DLD1 (cell line): ENCODE measurements at regions not wholly inside any gene's neighbourhood (a gene's known extent, or its start where the extent isn't known, plus 50 kb on each side); places are given as distances from the start of the nearest gene placed in this dataset.

Source experiments
- in situ Hi-C: cut with HindIII; loops from 2 replicates; pipeline ENCODE4 v1.10.0; 2017; ENCODE audit warnings: low sequenced_read_pairs

DNA sequence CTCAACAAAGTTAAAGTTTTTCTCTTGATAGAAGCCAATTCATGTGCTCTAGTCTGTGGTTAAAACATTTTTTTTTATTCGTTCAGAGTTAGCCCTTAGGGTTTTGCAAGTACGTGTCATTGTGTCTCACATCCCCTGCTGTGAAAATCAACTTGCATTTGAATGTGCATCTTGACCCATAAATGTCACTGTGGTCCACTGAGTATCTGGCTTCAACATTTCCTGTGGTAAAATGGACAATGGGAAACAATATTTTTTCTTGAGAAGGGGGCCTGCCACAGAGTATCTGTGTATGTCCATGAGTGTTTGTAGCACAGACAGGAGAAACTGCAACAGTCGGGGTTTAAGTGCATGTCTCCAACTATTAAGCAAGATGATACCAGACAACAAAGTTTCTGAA is 554.8 kb upstream of the TENM3 start:
- in situ Hi-C loops = no loop called here

DNA sequence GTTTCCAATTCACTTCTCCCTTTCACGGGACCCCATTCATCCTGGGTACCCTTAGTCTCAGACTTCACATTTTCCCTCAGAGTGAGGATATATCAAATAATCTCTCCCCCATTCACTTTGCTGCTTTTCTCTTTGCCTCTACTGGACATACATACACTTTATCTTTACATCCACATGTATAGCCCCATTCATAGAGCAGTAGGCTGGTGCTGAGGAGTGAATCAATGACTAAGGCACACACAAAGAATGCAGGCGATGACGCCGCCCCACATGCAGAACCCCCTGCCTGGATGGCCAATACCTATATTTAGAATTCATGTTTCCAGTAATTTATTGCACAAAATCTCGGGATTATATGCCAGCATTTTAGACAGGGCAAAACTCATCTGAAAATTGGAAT is 554.3 kb upstream of the TENM3 start:
- in situ Hi-C loops = no loop called here

DNA sequence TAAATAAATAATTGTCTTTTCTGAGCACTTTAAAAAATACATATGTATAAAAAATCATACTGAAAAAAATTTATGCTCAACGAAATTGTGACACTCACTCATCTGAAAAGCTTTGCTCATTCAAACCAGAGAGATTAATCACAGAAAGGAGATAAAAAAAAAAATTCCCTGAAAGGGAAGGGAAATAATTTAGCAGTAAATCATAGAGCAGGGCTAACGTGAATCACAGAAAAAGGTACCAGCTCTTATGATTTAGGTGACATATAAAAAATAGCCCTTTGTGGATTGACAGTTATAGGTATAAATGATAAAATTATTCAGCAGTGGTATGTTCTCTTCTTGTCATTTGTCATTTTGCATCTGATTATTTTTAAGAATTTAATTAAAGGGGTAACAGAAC is 552.7 kb upstream of the TENM3 start:
- in situ Hi-C loops = no loop called here

DNA sequence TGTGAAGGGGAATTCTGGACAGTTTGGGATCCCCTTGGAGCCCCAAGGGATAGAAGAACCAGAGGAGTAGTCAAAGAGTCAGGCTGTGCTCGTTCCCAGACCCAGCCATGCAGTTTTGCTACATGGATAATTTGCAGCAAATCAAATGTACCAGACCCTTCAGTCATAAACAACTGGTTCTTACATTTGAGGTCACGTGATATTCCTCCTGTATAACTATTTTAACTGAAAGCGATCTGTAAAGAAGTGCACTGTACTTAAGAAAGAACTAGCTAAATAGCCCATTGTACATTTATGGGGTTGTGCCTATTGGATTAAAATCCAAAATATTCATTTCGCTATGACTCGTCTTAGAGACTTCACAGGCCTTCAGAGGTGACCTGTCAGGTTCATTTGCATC is 550.2 kb upstream of the TENM3 start:
- in situ Hi-C loops = no loop called here

DNA sequence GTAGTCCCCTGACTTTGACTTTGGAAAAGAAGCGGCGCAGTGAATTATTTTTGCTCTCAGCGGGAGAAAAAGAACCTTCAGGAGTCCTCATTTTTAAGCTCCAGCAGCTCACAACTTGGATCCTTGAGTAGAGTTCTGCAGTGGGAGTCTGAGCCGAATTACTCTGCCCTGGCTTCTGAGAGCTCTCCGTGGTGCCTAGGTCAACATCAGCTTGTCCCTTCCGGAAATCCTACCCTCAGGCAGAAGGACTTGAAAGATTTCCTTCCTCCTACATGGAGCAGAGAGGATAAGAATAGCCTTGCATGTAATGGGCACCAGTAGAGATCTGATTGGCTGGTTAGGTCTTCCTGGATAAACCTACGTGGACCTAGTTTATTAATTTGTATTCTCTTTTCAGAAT is 549.7 kb upstream of the TENM3 start:
- in situ Hi-C loops = no loop called here

DNA sequence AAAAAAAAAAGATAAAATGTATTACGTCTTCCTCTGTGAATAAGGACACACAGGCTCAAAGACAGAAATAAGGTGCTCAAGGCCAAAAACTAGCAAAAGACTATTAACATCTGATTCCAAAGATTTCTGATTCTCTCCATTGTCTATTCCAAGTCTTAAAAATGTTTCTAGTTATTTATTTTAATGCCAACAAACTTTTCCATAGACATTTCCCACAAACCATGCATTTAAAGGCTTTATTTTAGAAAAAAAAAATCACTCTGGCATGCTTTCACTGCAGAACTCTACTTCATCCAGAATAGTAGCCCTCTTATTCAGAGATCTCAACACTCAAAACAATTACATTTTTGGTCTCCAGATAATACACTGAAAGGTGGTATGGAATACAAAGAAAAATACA is 545.0 kb upstream of the TENM3 start:
- in situ Hi-C loops = no loop called here

DNA sequence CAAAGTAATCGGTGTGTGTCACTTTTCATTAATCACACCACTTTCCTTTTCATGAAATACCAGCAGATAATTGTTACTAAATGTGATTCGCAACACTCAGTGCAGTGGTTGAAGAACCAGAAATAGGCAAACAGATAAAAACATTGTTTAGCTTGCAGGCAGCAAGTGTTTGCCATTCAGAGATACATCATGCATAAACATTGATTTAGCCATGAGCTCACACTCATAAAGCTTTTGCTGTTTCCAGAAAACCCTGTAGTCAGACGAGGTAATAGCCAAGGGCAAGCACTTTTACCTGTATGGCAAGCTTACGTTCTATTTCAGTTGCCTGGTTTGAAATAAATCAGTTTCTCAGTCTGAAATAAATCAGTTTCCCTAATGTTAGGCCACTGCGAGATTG is 542.0 kb upstream of the TENM3 start:
- in situ Hi-C loops = no loop called here

DNA sequence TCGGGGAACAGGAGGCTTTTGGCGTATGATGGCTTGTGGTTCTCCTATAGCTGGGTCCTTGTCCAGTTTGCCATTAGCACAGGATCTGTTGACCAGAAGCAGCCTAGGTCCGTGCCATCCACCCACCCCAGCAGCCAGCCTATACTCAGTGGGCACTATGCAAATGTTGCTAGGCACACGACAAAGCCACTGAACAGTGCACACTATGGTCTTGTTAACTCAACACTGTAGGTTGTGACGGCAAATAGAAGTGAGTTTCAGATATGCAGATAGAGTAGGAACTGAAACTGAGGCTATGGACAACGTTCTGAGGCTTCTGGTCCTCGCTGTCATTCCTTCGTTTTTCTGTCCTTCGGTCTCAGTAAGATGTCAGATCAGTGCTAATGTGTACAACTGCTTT is 541.3 kb upstream of the TENM3 start:
- in situ Hi-C loops = no loop called here

DNA sequence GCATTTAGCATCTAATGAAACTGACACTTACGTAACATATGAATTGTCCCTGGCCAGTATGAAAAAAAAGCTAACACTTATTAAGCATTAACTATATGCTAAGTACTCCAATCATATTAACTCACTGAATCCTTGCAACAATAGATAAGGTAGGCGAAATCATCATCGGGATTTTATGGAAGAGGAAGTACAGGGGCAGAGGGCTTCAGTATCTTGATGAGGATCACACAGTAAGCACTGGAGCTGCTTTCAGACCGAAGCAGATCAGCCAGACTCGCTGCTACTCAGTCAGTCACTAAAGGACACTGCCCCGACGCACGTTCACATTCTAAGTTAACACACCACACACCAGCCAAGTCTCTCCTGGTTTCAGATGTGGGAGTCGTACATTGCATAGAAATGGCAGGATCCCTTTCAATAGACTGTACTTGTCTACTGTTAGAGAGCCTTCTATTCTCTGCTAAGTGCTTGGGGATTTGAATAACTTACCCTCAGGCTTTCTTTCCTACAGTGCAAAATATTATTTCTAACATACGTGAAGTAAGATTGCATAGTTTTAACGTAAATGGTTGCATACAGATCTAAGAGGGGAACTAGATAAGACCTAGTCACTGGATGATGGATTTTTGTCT is 540.2 kb upstream of the TENM3 start:
- in situ Hi-C loops = no loop called here

DNA sequence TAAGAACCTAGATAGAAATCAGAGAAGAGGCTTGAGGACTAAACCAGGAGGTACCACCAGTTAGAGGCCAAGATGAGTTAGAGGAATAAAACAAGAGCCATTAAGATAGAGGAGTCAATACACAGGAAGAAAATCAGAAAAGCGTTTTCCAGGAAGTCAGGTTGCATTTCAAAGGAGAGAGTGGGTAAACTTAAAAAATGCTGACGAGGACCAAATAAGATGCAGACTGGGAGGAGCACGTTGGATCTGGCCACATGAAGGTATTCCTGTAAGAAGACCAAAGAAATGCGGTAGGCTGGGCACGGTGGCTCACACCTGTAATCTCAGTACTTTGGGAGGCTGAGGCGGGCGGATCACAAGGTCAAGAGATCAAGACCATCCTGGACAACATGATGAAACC is 533.1 kb upstream of the TENM3 start:
- in situ Hi-C loops = no loop called here

DNA sequence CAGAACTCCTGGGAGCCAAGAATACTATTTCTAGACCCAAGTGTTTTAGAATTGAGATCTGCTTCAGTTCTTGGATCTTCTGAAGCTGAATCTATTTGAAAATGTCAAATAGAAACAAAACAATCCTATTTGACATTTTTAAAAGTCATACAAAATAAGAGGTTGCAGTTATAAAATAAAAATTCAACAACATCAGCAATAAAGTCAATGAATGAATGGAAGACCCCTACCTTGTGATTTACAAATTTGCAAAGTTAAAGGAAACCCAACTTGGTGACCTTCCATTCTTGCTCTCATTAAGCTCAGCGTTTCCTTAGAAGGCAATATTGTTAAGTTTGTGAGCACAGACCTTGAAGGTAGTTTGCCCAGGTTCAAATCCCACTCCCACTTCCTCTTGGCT is 531.8 kb upstream of the TENM3 start:
- in situ Hi-C loops = no loop called here

DNA sequence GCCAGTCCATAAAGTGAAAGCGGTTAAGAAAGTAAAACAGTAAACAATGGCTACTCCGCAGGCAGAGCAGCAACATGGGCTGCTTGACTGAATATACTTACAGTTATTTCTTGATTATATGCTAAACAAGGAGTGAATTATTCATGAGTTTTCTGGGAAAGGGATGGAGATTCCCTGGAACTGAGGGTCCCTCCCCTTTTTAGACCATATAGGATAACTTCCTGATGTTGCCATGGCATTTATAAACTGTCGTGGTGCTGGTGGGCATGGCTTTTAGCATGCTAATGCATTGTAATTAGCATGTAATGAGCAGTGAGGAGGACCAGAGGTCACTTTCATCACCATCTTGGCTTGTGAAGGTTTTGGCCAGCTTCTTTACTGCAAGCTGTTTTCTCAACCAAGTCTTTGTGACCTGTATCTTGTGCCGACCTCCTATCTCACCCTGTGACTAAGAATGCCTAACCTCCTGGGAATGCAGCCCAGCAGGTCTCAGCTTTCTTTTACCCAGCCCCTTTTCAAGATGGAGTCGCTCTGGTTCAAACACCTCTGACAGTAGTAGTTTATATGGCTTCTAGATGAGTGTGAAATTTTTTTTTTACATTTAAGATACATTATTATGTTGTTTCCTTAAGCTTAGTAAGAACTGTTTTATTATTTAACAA is 514.8 kb upstream of the TENM3 start:
- in situ Hi-C loops = no loop called here

DNA sequence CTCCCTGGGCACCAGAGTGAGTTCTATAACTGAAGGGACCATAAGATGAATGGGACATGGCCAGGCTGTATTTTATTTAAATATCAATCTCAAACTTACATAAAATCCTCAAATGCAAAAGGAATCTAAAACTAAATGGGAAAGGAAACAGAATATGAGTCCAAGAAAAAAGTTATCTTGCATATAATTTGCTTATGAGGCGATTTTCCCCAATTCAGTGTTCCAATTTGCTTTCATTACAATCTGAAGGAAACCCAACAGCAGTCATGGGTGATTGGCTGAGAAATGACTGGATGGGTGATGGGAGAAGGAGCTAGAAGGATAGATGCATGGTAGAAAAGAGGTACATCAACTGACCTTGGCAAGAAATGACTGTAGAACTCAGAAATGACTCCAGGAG is 511.3 kb upstream of the TENM3 start:
- in situ Hi-C loops = no loop called here

DNA sequence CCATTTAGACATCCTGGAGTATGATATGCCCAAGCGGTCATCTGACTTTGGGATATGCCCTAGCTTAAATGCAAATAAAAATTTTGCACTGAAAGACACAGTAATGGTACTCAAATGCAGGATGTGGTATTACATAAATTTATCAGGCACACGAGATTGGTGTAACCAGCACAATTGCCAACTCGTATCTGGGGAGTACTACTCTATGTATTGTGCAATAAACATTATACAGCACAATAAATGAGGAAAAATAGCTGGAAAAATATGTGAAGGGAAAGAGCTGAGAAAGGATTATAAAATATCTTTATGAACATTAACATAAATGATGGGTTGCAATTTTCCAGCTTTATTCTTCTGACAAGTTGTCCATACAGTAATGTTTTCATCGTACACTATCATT is 505.5 kb upstream of the TENM3 start:
- in situ Hi-C loops = no loop called here

DNA sequence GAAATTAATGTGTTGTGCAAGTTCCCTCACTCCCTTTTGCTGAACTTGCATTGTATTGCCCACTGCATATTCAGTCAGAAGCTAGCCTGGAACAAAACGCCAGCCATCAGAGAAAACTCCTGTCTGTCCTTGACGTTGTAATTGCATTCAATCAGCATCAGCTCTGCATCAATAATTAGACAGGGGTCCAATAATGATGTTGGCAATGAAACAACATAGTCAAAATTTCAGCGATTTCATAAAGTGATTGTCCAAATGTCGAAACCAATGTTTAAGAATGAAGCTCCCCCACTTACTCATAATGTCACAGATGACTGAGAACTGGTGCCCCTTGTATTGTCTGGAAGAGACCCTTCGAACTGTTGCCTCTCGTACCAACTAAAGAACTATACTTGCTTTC is 504.2 kb upstream of the TENM3 start:
- in situ Hi-C loops = no loop called here

DNA sequence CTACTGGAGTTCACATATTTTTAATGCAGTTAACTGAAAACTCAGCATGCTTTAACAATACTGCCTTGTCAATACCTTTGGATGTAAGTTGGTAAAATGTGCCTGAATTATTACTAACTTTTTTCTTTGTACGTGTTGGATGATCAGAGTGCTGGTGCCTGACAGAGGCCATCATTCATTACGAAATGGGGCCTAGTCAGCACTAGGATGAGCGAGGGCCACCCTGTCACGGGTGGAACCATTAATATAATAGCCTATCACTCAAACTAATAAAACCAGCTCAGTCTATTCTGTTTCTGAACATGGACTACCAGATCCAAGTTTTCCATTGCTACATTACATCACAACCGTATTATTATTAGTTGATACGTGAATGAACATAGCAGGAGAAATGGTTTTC is 501.7 kb upstream of the TENM3 start:
- in situ Hi-C loops = no loop called here

DNA sequence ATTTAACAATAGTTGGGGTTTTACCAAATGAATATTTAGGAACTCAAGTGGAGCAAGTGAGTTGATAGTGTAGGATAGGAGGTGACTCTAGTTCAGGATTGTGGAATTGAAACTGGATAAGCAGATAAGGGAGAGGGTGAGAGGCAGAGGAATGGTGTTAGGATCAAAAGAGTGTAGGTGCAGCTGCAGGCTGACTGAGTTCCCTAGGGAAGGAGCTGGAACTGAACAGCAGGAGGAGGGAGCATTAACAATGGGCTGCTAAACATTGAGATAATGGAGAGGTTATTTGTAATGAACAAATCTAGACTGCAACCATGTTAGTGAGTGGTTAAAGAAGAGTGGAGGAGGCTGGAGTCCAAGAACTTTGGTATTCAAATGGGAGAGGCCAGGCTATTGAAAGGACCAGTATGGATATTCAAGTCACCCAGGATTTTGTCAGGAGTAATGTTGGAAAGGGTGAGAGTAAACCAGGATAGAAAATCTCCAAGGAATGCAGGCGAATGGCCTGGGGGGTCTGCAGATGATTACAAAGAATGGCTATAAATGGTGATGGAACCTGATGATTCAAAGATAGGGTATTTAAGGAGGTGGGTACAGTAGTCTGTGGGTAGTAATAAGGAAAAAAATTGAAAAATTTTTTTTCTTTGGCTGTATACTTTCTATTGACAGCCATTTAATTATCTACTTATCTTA is 497.1 kb upstream of the TENM3 start:
- in situ Hi-C loops = no loop called here

DNA sequence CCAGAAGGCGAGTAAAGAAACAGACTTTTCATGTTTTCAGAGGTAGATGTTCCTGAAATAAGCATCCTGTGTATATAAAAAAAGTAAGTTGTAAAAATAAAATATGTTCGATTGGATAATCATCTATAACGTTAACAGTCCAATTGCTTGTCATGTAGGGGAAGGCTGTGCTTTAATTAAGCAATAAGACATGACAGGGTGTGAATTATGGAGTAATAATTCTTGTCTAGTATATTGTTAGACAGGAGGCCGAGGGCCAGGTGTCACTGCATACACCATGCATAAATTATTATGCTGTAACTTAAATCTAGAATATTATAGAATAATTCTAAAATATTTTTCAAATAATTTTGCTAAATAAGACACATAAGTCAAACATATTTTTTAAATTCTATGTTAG is 494.6 kb upstream of the TENM3 start:
- in situ Hi-C loops = no loop called here

DNA sequence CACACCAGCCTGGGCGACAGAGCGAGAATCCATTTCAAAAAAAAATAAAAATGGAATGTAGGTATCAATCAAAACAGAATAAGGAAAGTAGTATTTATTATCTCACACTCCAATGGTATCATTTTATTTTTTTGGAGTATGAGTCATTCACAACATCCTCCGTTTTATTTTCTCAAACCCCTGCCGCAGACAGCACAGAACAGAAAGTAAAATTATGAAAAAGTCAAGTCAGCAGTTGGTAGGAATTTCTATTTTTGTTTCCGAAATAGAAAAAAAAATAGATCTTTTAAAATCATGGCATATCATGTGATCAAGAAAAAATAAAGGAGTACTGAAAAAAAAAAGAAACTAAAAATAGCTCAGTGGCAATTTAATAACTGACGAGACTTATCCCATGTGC is 490.7 kb upstream of the TENM3 start:
- in situ Hi-C loops = no loop called here

DNA sequence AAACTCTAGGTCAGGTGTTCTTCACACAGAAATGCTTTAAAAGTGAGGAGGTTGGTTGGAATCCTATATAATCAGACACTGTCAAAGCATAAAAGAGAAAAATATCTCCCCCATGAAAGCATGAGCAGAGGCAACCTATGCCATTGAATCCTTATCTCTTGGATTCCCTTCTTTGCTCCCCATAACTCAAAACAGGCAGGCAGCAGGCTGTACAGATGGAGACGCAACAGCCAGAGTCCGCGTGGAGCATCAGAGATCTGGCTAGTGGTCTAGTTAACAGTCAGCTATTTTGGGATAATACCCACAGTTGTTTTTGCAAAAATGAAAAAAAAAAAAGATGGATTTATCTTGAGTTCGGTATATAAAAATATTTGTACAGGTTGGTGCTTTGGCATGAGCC is 490.0 kb upstream of the TENM3 start:
- in situ Hi-C loops = no loop called here

DNA sequence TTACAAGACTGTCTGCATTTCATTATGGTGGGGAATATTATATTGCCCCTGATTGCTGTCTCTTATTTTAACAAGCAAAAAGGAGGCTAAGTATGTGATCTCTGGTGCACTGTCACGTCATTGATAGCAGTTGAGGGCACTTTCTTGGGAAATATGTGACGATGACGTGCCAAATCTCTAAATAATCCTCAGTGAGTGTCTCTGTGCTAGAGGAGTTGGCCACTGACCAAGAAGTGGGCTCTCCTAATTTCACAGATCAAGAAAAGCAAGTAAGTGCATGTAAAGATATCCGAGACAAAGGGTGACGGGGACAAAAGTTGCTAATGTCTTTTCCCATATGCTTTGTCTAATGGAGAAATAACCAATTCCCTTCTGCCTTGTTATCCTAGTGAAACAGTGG is 487.4 kb upstream of the TENM3 start:
- in situ Hi-C loops = no loop called here

DNA sequence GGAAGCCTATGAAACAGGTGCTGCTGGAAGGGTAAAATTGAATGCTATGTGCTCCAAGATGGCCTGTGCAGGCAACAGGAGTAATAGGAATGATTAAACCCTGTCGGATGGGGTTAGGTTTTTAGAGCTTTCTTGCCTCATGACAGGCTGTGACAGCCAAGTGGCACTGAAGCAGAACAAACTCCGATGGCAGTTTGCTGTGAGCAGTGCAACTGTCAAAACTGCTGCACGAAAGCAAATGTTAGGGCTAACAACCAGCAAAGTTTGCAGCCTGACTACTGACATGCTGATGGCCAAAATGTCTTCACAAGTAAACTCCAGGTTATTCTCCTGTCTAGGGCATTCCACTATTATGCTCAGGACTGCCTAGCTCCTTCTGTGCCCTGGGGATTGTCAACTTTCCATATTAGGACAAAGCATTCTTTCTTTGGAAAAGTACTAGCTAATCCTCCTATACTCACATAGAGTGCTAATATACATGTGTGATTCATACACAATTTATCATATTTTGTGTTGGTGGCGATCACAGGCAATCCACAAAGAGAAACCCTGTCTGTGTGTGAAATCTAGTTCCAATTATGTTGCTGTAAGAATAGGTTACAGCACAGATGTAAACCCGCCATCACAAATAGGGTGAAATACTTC is 486.6 kb upstream of the TENM3 start:
- in situ Hi-C loops = no loop called here
